Neural cell (in vitro differentiated cells): ENCODE measurements at regions not wholly inside any gene's neighbourhood (a gene's known extent, or its start where the extent isn't known, plus 50 kb on each side); places are given as distances from the start of the nearest gene placed in this dataset.

Source experiments
- CTCF ChIP-seq: fragments of 450-650 bp; IDR thresholded peaks from 2 replicates; pipeline ENCODE4 v1.5.1; 2014; ENCODE audit warnings: antibody characterized with exemption, mild to moderate bottlenecking, moderate library complexity; ENCODE audit not compliant: poor library complexity, severe bottlenecking
- POLR2AphosphoS5 ChIP-seq: IDR thresholded peaks from 2 replicates; pipeline ENCODE4 v1.6.1; 2012

GRCh38 chr10:10818082-10818481 lies 199.6 kb upstream of the CELF2 start:
- TF ChIP-seq CTCF (no peak), POLR2AphosphoS5 (no peak)
